DMS79 treated with DMSO at 0.1 percent for 48 hours (cell line): ENCODE measurements at regions not wholly inside any gene's neighbourhood (a gene's known extent, or its start where the extent isn't known, plus 50 kb on each side); places are given as distances from the start of the nearest gene placed in this dataset.
A peak's percentile ranks its signal among the peaks of the same experiment; 100 is the strongest.
"Not testable (repeated sequence)": the region's sequence is repeated elsewhere in the genome, so short reads cannot be mapped to it uniquely, and the experiment has no call there.

Experiments
- DNase-seq: peaks from one replicate; lab custom pipeline; 2025; lab: John Stamatoyannopoulos, UW

GRCh38 chrX:2572740-2573139, 72.0 kb upstream of the DHRSX start:
- no peak for DNase-seq

- DNase-seq: no peak
Observed at GRCh38 chrX:2568125-2568524, 67.3 kb upstream of the DHRSX start.

- no peak for DNase-seq
Observed at GRCh38 chrX:2566055-2566454, 65.3 kb upstream of the DHRSX start.

- no peak for DNase-seq
Observed at GRCh38 chrX:2561456-2561855, 60.7 kb upstream of the DHRSX start.

GRCh38 chrX:2559124-2559523, 58.3 kb upstream of the DHRSX start:
- no peak for DNase-seq

- DNase-seq: no peak
Observed at GRCh38 chrX:2554891-2555290, 54.1 kb upstream of the DHRSX start.

- not testable (repeated sequence) for DNase-seq
Observed at GRCh38 chrX:2554066-2554465, 53.3 kb upstream of the DHRSX start.

- no peak for DNase-seq
Observed at GRCh38 chrX:2552621-2553201, 51.9 kb upstream of the DHRSX start.

- DNase-seq: peak; percentile 87
Observed at GRCh38 chrX:2550328-2551020, 49.7 kb upstream of the DHRSX start.
